WTC11 (cell line): ENCODE measurements at regions not wholly inside any gene's neighbourhood (a gene's known extent, or its start where the extent isn't known, plus 50 kb on each side); places are given as distances from the start of the nearest gene placed in this dataset.

ENCODE experiments used
- ATAC-seq: fragments of 200-7000 bp; cut with Tn5 transposase; 2 replicates; pipeline ENCODE4 v1.10.0; 2021; ENCODE audit warnings: mild to moderate bottlenecking, moderate library complexity
- CTCF ChIA-PET: fragments of 300-600 bp; sonication (Branson Sonifier 250); formaldehyde crosslinking; loops from one replicate; lab custom pipeline; 2021; ENCODE audit warnings: antibody characterized with exemption; lab: Charles Lee
- POLR2A ChIA-PET: fragments of 350-600 bp; sonication (Branson Sonifier 250); formaldehyde crosslinking; loops from one replicate; lab custom pipeline; 2021; ENCODE audit warnings: antibody characterized with exemption; lab: Charles Lee
- DNase-seq: peaks from one replicate; pipeline ENCODE4 v3.0.0; 2021; ENCODE audit warnings: low spot score
- H3K27ac Mint-ChIP-seq: 2 replicates; pipeline ENCODE4 v1.8.0; 2021; ENCODE audit warnings: mixed read lengths
- H3K27me3 Mint-ChIP-seq: 2 replicates; pipeline ENCODE4 v1.8.0; 2021; ENCODE audit warnings: low read depth, mild to moderate bottlenecking, moderate library complexity, mixed read lengths
- H3K36me3 Mint-ChIP-seq: 2 replicates; pipeline ENCODE4 v1.8.0; 2021; ENCODE audit warnings: mixed read lengths
- H3K4me1 Mint-ChIP-seq: 2 replicates; pipeline ENCODE4 v1.8.0; 2022; ENCODE audit warnings: mixed read lengths
- H3K4me3 Mint-ChIP-seq: 2 replicates; pipeline ENCODE4 v1.8.0; 2021; ENCODE audit warnings: mild to moderate bottlenecking, moderate library complexity, mixed read lengths
- H3K9me3 Mint-ChIP-seq: 2 replicates; pipeline ENCODE4 v1.8.0; 2021; ENCODE audit warnings: mixed read lengths
- CBFB ChIP-seq: sonication (generic); formaldehyde crosslinking; IDR thresholded peaks from 2 replicates; pipeline ENCODE4 v1.8.1; 2022; ENCODE audit warnings: mild to moderate bottlenecking, low read depth, missing genetic modification reagents
- FOXP1 ChIP-seq: sonication (generic); formaldehyde crosslinking; IDR thresholded peaks from 2 replicates; pipeline ENCODE4 v1.8.0; 2022; ENCODE audit warnings: missing genetic modification reagents, mild to moderate bottlenecking, moderate library complexity, borderline replicate concordance
- GRHL2 ChIP-seq: fragments of 250-450 bp; sonication (Bioruptor Pico); IDR thresholded peaks from 2 replicates; pipeline ENCODE4 v1.8.0; 2022; ENCODE audit warnings: mild to moderate bottlenecking, moderate library complexity; ENCODE audit not compliant: insufficient replicate concordance, severe bottlenecking
- MYBL2 ChIP-seq: sonication (generic); formaldehyde crosslinking; IDR thresholded peaks from 2 replicates; pipeline ENCODE4 v1.8.1; 2023; ENCODE audit warnings: mild to moderate bottlenecking, moderate library complexity, missing genetic modification reagents
- TEAD1 ChIP-seq: sonication (generic); formaldehyde crosslinking; IDR thresholded peaks from 2 replicates; pipeline ENCODE4 v1.8.0; 2022; ENCODE audit warnings: mild to moderate bottlenecking, missing genetic modification reagents
- TP53 ChIP-seq: sonication (generic); formaldehyde crosslinking; IDR thresholded peaks from 2 replicates; pipeline ENCODE4 v1.8.1; 2023; ENCODE audit warnings: mild to moderate bottlenecking, missing genetic modification reagents
- ZNF232 ChIP-seq: sonication (generic); formaldehyde crosslinking; IDR thresholded peaks from 2 replicates; pipeline ENCODE4 v1.8.0; 2022; ENCODE audit warnings: mild to moderate bottlenecking, missing genetic modification reagents
- ZNF416 ChIP-seq: fragments of 250-450 bp; sonication (Bioruptor Pico); IDR thresholded peaks from 2 replicates; pipeline ENCODE4 v1.9.0; 2021; ENCODE audit warnings: mild to moderate bottlenecking, inconsistent platforms
- TF ChIP-seq, protein P1 (sequence below): sonication (generic); formaldehyde crosslinking; IDR thresholded peaks from 2 replicates; pipeline ENCODE4 v1.8.1; 2022; ENCODE audit warnings: low read depth, mild to moderate bottlenecking, moderate library complexity, missing genetic modification reagents, borderline replicate concordance
- TF ChIP-seq, protein P2 (sequence below): sonication (generic); formaldehyde crosslinking; IDR thresholded peaks from 2 replicates; pipeline ENCODE4 v1.8.0; 2022; ENCODE audit warnings: mild to moderate bottlenecking, missing genetic modification reagents
- TF ChIP-seq, protein P3 (sequence below): fragments of 250-450 bp; sonication (Bioruptor Pico); IDR thresholded peaks from 2 replicates; pipeline ENCODE4 v1.9.0; 2021; ENCODE audit warnings: moderate library complexity, mild to moderate bottlenecking, inconsistent platforms, borderline replicate concordance
- TF ChIP-seq, protein P4 (sequence below): sonication (generic); formaldehyde crosslinking; IDR thresholded peaks from 2 replicates; pipeline ENCODE4 v1.8.0; 2023; ENCODE audit warnings: mild to moderate bottlenecking, missing genetic modification reagents
- TF ChIP-seq, protein P5 (sequence below): sonication (generic); formaldehyde crosslinking; IDR thresholded peaks from 2 replicates; pipeline ENCODE4 v1.8.1; 2022; ENCODE audit warnings: mild to moderate bottlenecking, missing genetic modification reagents, moderate library complexity, borderline replicate concordance
- TF ChIP-seq, protein P6 (sequence below): sonication (generic); formaldehyde crosslinking; IDR thresholded peaks from 2 replicates; pipeline ENCODE4 v1.8.0; 2023; ENCODE audit warnings: missing genetic modification reagents
- TF ChIP-seq, protein P7 (sequence below): fragments of 250-450 bp; sonication (Bioruptor Pico); IDR thresholded peaks from 2 replicates; pipeline ENCODE4 v1.9.0; 2021; ENCODE audit warnings: mild to moderate bottlenecking, borderline replicate concordance
- TF ChIP-seq, protein P8 (sequence below): sonication (generic); formaldehyde crosslinking; IDR thresholded peaks from 2 replicates; pipeline ENCODE4 v1.8.1; 2023; ENCODE audit warnings: mild to moderate bottlenecking, moderate library complexity, missing genetic modification reagents
- TF ChIP-seq, protein P9 (sequence below): sonication (generic); formaldehyde crosslinking; IDR thresholded peaks from 2 replicates; pipeline ENCODE4 v1.8.1; 2023; ENCODE audit warnings: mild to moderate bottlenecking, missing genetic modification reagents

DNA sequence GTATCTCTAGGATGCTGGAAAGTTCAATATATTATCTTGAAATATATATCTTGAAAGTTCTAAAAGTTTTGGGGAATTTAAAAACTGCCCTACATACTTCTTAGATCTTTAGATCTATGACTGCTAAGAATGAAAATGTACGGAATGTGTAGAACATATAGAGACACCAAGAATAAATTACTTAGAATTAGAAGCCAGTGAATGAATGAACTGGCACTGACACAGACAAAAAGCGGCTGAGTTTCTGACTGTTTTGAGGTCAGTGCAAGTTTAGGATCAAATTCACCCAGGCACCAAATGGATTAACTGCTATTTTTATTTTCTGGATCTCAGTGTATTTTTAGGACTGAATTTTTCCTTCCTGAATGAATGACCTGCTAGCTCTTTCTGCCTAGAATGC is 411.2 kb downstream of the KCTD12 start (continued):
- TF ChIP-seq, protein P1, sequence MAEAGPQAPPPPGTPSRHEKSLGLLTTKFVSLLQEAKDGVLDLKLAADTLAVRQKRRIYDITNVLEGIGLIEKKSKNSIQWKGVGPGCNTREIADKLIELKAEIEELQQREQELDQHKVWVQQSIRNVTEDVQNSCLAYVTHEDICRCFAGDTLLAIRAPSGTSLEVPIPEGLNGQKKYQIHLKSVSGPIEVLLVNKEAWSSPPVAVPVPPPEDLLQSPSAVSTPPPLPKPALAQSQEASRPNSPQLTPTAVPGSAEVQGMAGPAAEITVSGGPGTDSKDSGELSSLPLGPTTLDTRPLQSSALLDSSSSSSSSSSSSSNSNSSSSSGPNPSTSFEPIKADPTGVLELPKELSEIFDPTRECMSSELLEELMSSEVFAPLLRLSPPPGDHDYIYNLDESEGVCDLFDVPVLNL (CRISPR knock-in tag) = no peak
- TF ChIP-seq MYBL2 (CRISPR knock-in tag) (no peak), TP53 (CRISPR knock-in tag) (no peak), CBFB (CRISPR knock-in tag) (no peak)
- TF ChIP-seq, protein P2, sequence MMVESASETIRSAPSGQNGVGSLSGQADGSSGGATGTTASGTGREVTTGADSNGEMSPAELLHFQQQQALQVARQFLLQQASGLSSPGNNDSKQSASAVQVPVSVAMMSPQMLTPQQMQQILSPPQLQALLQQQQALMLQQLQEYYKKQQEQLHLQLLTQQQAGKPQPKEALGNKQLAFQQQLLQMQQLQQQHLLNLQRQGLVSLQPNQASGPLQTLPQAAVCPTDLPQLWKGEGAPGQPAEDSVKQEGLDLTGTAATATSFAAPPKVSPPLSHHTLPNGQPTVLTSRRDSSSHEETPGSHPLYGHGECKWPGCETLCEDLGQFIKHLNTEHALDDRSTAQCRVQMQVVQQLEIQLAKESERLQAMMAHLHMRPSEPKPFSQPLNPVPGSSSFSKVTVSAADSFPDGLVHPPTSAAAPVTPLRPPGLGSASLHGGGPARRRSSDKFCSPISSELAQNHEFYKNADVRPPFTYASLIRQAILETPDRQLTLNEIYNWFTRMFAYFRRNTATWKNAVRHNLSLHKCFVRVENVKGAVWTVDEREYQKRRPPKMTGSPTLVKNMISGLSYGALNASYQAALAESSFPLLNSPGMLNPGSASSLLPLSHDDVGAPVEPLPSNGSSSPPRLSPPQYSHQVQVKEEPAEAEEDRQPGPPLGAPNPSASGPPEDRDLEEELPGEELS (CRISPR knock-in tag) = no peak
- TF ChIP-seq, protein P3, sequence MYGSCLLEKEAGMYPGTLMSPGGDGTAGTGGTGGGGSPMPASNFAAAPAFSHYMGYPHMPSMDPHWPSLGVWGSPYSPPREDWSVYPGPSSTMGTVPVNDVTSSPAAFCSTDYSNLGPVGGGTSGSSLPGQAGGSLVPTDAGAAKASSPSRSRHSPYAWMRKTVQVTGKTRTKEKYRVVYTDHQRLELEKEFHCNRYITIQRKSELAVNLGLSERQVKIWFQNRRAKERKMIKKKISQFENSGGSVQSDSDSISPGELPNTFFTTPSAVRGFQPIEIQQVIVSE (CRISPR knock-in tag) = no peak
- TF ChIP-seq, protein P4, sequence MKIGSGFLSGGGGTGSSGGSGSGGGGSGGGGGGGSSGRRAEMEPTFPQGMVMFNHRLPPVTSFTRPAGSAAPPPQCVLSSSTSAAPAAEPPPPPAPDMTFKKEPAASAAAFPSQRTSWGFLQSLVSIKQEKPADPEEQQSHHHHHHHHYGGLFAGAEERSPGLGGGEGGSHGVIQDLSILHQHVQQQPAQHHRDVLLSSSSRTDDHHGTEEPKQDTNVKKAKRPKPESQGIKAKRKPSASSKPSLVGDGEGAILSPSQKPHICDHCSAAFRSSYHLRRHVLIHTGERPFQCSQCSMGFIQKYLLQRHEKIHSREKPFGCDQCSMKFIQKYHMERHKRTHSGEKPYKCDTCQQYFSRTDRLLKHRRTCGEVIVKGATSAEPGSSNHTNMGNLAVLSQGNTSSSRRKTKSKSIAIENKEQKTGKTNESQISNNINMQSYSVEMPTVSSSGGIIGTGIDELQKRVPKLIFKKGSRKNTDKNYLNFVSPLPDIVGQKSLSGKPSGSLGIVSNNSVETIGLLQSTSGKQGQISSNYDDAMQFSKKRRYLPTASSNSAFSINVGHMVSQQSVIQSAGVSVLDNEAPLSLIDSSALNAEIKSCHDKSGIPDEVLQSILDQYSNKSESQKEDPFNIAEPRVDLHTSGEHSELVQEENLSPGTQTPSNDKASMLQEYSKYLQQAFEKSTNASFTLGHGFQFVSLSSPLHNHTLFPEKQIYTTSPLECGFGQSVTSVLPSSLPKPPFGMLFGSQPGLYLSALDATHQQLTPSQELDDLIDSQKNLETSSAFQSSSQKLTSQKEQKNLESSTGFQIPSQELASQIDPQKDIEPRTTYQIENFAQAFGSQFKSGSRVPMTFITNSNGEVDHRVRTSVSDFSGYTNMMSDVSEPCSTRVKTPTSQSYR (CRISPR knock-in tag) = no peak
- TF ChIP-seq, all 79 proteins: peak for 0

DNA sequence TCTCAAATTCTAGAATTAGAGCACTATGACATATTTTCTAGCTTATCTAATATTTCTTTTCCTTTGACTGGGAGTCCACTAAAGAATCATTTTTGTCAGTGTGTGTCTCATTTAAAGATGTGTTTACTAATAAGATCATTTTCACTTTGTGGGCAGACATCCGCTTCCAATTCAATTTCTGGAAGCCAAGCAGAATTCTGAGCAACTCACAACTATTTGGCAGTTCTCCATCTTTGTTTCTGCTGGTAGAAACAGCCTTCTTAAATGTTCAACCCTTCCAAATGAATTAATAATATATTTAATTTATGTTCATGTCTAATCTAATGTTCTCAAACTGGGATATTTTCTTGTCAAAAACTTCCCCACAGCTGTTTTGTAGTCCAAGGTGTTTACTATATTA is 411.8 kb downstream of the KCTD12 start:
- ChIA-PET POLR2A (no interaction called here), CTCF (no interaction called here)
- H3K4me1 Mint-ChIP-seq = no peaks in the 10 kb centered on the region
- H3K27ac Mint-ChIP-seq = no peak overlapping the region
- ATAC-seq (no peak), DNase-seq (no peak)
- H3K27me3 Mint-ChIP-seq = no peaks in the 10 kb centered on the region
- no peaks in the 10 kb centered on the region for H3K9me3 Mint-ChIP-seq
- H3K4me3 Mint-ChIP-seq = no peak overlapping the region
- no peaks in the 10 kb centered on the region for H3K36me3 Mint-ChIP-seq
- no peak for TF ChIP-seq FOXP1
- no peak for TF ChIP-seq GRHL2 (CRISPR knock-in tag)
- TF ChIP-seq, protein P5, sequence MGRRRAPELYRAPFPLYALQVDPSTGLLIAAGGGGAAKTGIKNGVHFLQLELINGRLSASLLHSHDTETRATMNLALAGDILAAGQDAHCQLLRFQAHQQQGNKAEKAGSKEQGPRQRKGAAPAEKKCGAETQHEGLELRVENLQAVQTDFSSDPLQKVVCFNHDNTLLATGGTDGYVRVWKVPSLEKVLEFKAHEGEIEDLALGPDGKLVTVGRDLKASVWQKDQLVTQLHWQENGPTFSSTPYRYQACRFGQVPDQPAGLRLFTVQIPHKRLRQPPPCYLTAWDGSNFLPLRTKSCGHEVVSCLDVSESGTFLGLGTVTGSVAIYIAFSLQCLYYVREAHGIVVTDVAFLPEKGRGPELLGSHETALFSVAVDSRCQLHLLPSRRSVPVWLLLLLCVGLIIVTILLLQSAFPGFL (CRISPR knock-in tag) = no peak
- no peak for TF ChIP-seq TEAD1
- TF ChIP-seq, protein P6, sequence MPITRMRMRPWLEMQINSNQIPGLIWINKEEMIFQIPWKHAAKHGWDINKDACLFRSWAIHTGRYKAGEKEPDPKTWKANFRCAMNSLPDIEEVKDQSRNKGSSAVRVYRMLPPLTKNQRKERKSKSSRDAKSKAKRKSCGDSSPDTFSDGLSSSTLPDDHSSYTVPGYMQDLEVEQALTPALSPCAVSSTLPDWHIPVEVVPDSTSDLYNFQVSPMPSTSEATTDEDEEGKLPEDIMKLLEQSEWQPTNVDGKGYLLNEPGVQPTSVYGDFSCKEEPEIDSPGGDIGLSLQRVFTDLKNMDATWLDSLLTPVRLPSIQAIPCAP = no peak
- no peak for TF ChIP-seq ZNF232 (CRISPR knock-in tag)
- TF ChIP-seq, protein P7, sequence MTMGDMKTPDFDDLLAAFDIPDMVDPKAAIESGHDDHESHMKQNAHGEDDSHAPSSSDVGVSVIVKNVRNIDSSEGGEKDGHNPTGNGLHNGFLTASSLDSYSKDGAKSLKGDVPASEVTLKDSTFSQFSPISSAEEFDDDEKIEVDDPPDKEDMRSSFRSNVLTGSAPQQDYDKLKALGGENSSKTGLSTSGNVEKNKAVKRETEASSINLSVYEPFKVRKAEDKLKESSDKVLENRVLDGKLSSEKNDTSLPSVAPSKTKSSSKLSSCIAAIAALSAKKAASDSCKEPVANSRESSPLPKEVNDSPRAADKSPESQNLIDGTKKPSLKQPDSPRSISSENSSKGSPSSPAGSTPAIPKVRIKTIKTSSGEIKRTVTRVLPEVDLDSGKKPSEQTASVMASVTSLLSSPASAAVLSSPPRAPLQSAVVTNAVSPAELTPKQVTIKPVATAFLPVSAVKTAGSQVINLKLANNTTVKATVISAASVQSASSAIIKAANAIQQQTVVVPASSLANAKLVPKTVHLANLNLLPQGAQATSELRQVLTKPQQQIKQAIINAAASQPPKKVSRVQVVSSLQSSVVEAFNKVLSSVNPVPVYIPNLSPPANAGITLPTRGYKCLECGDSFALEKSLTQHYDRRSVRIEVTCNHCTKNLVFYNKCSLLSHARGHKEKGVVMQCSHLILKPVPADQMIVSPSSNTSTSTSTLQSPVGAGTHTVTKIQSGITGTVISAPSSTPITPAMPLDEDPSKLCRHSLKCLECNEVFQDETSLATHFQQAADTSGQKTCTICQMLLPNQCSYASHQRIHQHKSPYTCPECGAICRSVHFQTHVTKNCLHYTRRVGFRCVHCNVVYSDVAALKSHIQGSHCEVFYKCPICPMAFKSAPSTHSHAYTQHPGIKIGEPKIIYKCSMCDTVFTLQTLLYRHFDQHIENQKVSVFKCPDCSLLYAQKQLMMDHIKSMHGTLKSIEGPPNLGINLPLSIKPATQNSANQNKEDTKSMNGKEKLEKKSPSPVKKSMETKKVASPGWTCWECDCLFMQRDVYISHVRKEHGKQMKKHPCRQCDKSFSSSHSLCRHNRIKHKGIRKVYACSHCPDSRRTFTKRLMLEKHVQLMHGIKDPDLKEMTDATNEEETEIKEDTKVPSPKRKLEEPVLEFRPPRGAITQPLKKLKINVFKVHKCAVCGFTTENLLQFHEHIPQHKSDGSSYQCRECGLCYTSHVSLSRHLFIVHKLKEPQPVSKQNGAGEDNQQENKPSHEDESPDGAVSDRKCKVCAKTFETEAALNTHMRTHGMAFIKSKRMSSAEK = no peak
- TF ChIP-seq, protein P8, sequence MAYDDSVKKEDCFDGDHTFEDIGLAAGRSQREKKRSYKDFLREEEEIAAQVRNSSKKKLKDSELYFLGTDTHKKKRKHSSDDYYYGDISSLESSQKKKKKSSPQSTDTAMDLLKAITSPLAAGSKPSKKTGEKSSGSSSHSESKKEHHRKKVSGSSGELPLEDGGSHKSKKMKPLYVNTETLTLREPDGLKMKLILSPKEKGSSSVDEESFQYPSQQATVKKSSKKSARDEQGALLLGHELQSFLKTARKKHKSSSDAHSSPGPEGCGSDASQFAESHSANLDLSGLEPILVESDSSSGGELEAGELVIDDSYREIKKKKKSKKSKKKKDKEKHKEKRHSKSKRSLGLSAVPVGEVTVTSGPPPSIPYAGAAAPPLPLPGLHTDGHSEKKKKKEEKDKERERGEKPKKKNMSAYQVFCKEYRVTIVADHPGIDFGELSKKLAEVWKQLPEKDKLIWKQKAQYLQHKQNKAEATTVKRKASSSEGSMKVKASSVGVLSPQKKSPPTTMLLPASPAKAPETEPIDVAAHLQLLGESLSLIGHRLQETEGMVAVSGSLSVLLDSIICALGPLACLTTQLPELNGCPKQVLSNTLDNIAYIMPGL (CRISPR knock-in tag) = no peak
- no peak for TF ChIP-seq ZNF416 (CRISPR knock-in tag)
- TF ChIP-seq, protein P9, sequence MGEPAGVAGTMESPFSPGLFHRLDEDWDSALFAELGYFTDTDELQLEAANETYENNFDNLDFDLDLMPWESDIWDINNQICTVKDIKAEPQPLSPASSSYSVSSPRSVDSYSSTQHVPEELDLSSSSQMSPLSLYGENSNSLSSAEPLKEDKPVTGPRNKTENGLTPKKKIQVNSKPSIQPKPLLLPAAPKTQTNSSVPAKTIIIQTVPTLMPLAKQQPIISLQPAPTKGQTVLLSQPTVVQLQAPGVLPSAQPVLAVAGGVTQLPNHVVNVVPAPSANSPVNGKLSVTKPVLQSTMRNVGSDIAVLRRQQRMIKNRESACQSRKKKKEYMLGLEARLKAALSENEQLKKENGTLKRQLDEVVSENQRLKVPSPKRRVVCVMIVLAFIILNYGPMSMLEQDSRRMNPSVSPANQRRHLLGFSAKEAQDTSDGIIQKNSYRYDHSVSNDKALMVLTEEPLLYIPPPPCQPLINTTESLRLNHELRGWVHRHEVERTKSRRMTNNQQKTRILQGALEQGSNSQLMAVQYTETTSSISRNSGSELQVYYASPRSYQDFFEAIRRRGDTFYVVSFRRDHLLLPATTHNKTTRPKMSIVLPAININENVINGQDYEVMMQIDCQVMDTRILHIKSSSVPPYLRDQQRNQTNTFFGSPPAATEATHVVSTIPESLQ (CRISPR knock-in tag) = no peak
